NCI-H345 treated with DMSO at 0.1 percent for 48 hours (cell line): ENCODE measurements at regions not wholly inside any gene's neighbourhood (a gene's known extent, or its start where the extent isn't known, plus 50 kb on each side); places are given as distances from the start of the nearest gene placed in this dataset.

Source experiments
- DNase-seq: peaks from one replicate; lab custom pipeline; 2025; ENCODE audit not compliant: unreplicated experiment; lab: John Stamatoyannopoulos, UW

GRCh38 chr4:153075836-153076518, 128.3 kb upstream of the TRIM2 start:
- DNase-seq = no peak

GRCh38 chr4:153076861-153077260, 127.4 kb upstream of the TRIM2 start:
- DNase-seq = no peak

DNA sequence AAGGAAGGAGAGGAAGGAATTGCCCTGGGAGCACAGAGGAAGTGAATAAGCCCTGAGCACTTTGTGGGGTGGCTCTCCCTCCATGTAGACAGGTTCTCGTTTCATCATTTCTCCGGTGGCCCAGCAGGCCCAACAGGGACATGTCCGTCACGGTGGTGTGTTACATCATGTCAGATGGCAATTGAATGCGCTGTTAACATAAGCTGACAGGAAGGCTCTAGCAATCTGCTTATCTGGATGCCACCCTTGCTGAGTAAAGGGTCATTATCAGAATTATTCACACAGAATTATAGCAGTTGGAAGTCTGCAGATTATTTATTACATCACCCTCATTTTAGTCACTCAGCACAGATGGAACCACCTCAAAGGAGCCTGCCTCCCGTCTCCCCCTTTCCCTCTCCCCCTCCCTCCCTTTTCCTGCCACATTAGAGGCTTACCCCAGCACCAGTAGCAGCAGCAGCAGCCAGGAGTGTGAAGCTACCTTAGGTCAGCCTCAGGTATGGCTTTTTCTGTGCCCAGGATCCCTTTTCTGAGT, 124.3 kb upstream of the TRIM2 start:
- DNase-seq = no peak

DNA sequence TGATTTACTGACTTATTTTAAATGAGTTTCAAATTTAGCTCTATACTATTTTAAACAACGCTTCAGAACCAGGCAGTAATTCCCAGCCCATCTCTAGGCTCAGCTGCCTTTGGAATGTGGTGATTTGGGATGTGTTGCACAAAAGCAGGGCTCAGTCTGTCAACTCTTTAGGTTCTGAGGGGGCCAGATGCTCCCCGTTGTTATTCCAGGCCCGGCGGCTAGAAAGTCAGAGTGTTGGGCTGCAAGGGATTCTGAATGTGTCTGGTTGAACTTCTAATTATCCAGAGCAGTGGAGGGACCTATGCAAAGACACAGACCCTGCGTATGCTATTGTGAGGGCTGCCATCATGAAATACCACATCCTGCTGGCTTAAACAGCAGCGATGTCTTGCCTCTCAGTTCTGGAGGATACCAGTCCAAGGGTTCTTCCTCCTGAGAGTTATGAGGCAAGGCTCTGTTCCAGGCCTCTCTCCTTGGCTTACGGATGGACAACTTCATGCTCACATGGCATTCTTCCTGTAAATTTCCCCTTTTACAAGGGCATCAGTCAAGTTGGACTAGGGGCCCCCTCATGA, 123.2 kb upstream of the TRIM2 start:
- no peak for DNase-seq

GRCh38 chr4:153081693-153082092, 122.5 kb upstream of the TRIM2 start:
- no peak for DNase-seq

DNA sequence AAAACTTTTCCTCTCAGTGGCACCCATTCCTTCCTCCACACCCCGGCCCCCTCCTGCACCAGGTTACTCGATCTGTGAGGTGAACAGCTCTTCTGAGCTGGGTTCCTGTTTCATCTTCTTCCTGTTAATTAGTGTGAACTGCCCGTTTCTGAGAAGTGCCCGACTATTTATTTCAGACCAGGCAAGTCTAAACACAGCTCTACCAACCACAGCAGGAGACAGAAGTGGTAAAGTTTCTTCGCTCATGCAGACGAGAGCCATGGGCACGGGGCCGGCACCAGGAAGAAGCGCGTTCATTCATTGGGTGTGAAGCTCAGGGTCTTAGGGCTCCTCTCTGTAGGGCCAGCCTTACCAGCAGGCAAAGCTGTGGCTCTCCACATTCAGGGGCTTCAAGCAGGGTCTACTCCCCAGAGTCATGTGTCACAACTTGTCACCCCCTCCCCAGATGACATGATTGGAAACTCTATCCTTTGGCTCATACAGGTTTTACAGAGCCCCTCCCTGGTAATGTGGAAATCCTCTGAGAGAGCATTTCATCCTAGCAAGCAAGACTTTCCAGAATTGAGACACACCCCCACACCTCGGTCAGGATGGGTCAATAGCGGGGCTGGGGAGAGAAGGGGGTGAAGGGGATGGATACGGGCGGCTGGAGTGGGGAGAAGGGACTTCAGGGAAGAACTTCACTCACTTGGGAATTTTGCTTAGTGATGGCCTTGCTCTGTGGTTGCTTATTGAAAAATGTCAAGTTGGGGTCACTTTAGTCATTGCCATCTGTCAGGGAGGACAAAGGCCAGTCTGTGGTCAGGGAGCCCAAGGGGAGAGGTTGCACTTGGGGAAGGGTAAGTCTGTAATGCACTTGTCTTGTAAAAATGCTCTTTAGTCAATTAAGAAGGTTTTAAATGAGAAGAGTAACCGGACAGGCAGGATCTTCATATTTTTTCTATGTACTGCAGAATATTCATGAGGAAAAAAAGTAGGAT, 121.6 kb upstream of the TRIM2 start:
- no peak for DNase-seq

GRCh38 chr4:153083447-153083947, 120.7 kb upstream of the TRIM2 start:
- DNase-seq = peak; percentile 66

DNA sequence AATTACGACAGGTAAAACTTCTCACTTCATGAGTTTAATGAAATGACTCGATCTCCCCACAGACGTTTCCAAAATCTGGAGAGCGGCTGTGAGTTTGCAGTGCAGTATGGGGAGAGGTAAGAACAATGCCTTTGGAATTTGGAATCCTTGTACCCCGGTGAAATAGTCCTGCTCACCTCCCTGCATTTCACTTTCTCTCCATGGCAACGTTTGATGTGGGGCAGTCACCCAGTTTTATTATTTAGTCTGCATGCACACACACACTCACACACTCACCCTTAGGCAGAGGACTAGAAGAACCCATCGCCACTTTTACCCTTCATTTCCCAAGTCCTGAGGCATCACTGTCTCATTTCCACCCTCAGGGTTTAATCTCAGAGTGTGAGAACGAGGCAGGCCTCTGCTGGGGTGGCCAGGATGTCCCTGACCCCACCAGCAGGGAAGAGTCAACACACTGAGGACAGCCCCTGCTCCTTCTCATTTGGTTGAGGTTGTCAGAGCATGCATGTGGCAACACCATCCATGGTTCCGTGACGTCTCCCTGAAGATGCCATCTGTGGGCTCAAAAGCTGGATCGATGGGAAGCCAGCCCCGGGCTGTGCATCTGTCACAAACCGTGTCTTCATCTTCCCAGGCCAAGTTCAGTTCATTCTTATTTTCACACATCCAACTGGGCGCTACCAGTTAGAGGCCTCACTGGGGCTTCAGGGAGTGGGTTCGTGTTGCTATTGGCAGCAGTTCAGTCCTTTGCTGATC, 119.8 kb upstream of the TRIM2 start:
- no peak for DNase-seq

GRCh38 chr4:153084980-153085630, 119.1 kb upstream of the TRIM2 start:
- DNase-seq = no peak

DNA sequence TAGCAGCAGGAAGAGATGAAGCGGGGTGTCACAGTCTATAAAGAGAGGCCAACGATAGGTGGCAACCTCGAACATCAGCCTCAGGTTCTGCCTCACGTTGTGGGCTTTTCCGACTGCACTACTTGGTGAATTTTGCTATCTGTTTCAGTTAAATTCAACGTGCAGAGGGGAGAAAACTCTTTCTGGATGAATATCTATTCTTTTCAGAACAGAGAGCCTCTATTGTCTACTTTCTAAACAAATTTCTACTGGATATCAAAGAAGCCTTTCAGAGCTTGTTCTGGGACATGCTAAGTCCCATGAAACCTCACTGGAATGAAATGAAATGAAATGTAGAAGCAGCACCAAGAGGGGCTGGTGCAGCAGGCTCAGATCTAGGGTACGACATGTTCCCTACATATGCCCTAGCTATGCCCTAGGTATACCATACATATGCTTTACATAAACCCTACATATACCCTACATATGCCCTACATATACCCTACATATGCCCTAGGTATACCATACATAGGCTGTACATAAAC, 116.5 kb upstream of the TRIM2 start:
- no peak for DNase-seq

GRCh38 chr4:153089742-153090141, 114.5 kb upstream of the TRIM2 start:
- DNase-seq = no peak

- DNase-seq = no peak
These were observed 114.1 kb upstream of the TRIM2 start for GRCh38 chr4:153090181-153090580.

DNA sequence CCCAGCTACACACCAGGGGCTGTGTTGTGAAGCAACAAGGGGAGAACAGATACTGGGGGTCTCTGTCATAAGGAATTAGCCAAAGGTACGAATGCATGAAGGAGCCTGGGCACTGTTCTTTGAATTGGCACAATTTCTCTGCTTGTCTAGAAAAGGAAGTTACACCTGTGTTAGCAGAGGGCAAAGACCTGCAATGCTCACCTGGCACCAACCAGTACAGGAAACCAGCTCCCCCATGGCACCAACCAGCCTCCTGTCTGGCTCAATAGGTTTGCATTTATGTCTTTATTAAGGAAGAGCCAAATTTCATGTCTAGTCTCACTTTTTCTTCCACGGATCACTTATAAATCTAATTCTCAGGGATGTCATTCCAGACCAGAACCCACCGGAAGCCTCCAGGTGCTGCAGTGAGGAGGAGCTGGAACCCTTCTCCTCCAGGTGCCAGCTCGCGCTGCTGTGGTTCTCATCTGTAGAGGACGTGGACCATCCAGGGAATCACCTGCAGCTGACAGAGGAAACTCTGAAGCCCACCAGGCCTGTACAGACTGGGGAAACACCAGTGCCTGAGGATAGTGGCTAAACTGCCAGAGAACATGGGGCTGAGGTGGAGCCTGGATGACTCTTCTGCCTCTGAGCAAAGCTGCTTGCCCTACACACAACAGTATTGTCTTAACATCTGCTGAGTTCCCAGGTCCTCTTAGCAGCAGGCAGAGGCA, 113.4 kb upstream of the TRIM2 start:
- no peak for DNase-seq

- DNase-seq = no peak
These were observed 110.8 kb upstream of the TRIM2 start for GRCh38 chr4:153093396-153093795.

- no peak for DNase-seq
These were observed 110.4 kb upstream of the TRIM2 start for GRCh38 chr4:153093802-153094201.

GRCh38 chr4:153094435-153094834, 109.8 kb upstream of the TRIM2 start:
- no peak for DNase-seq

- no peak for DNase-seq
These were observed 108.6 kb upstream of the TRIM2 start for GRCh38 chr4:153095448-153096204.

DNA sequence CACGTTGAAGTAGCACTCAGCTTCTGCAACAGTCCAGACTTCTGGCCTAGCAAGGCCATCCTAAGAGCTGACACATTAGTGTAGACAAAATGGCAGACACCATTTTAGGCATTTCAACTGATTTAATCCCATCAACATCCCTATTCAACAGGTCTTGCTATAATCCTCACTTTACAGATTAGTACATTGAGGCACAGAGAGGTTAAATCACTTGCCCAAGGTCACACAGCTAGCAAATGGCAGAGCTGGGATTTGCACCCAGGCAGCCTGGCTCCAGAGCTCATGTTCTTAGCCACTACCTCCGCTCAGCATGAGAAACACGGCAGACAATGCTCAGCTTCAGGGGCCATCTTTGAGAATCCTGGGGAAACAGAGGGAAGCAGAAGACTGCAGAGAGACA, 107.9 kb upstream of the TRIM2 start:
- DNase-seq = no peak

- no peak for DNase-seq
These were observed 105.8 kb upstream of the TRIM2 start for GRCh38 chr4:153098427-153098826.
